H9 (cell line): ENCODE measurements at regions not wholly inside any gene's neighbourhood (a gene's known extent, or its start where the extent isn't known, plus 50 kb on each side); places are given as distances from the start of the nearest gene placed in this dataset.

ENCODE experiments used
- DNase-seq: peaks from one replicate; pipeline ENCODE4 v3.0.0-alpha.2; 2017
- H2AFZ ChIP-seq: one replicate; pipeline ENCODE4 v1.6.1; 2013; ENCODE audit warnings: mild to moderate bottlenecking, low read length, control low read depth, moderate library complexity
- H2AK5ac ChIP-seq: 2 replicates; pipeline ENCODE4 v1.6.1; 2013; ENCODE audit warnings: low read length, control low read depth, mixed read lengths; ENCODE audit not compliant: insufficient read length
- H2BK120ac ChIP-seq: one replicate; pipeline ENCODE4 v1.6.1; 2013; ENCODE audit warnings: low read depth, mild to moderate bottlenecking, low read length, control low read depth, inconsistent platforms; ENCODE audit not compliant: poor library complexity, severe bottlenecking
- H2BK12ac ChIP-seq: 2 replicates; pipeline ENCODE4 v1.6.1; 2013; ENCODE audit warnings: low read length, control low read depth, mixed read lengths, low read depth; ENCODE audit not compliant: insufficient read length
- H2BK15ac ChIP-seq: 2 replicates; pipeline ENCODE4 v1.6.1; 2013; ENCODE audit warnings: low read depth, low read length, control low read depth
- H2BK20ac ChIP-seq: one replicate; pipeline ENCODE4 v1.6.1; 2013; ENCODE audit warnings: low read depth, mild to moderate bottlenecking, low read length, control low read depth, inconsistent platforms; ENCODE audit not compliant: poor library complexity, severe bottlenecking
- H2BK5ac ChIP-seq: 2 replicates; pipeline ENCODE4 v1.6.1; 2013; ENCODE audit warnings: low read length, control low read depth, mixed read lengths; ENCODE audit not compliant: insufficient read length
- H3K14ac ChIP-seq: 2 replicates; pipeline ENCODE4 v1.6.1; 2013; ENCODE audit warnings: low read length, control low read depth; ENCODE audit not compliant: insufficient read depth
- H3K18ac ChIP-seq: 2 replicates; pipeline ENCODE4 v1.6.1; 2013; ENCODE audit warnings: low read depth, mild to moderate bottlenecking, mixed read lengths, low read length, control low read depth; ENCODE audit not compliant: insufficient read length
- H3K23ac ChIP-seq: 2 replicates; pipeline ENCODE4 v1.6.1; 2013; ENCODE audit warnings: low read length, control low read depth, mixed read lengths, low read depth; ENCODE audit not compliant: insufficient read length
- H3K23me2 ChIP-seq: 2 replicates; pipeline ENCODE4 v1.6.1; 2013; ENCODE audit warnings: low read depth, mild to moderate bottlenecking, mixed read lengths, low read length, control low read depth; ENCODE audit not compliant: insufficient read length, poor library complexity, severe bottlenecking
- H3K27ac ChIP-seq: 2 replicates; pipeline ENCODE4 v1.5.1; 2013; ENCODE audit warnings: low read length, control low read depth, mixed read lengths, low read depth; ENCODE audit not compliant: insufficient read length
- H3K27me3 ChIP-seq: 2 replicates; pipeline ENCODE4 v1.6.1; 2013; ENCODE audit warnings: low read length, control low read depth, inconsistent platforms; ENCODE audit not compliant: insufficient read depth
- H3K4ac ChIP-seq: 2 replicates; pipeline ENCODE4 v1.6.1; 2013; ENCODE audit warnings: low read depth, mild to moderate bottlenecking, control low read depth, inconsistent platforms, low read length, moderate library complexity
- H3K4me1 ChIP-seq: 2 replicates; pipeline ENCODE4 v1.6.1; 2013; ENCODE audit warnings: low read length, control low read depth, inconsistent platforms; ENCODE audit not compliant: insufficient read depth
- H3K4me2 ChIP-seq: 2 replicates; pipeline ENCODE4 v1.6.1; 2013; ENCODE audit warnings: low read length, control low read depth, mixed read lengths; ENCODE audit not compliant: insufficient read length, insufficient read depth
- H3K56ac ChIP-seq: 2 replicates; pipeline ENCODE4 v1.6.1; 2013; ENCODE audit warnings: low read depth, mild to moderate bottlenecking, mixed read lengths, low read length, control low read depth; ENCODE audit not compliant: insufficient read length
- H3K79me1 ChIP-seq: 2 replicates; pipeline ENCODE4 v1.6.1; 2013; ENCODE audit warnings: low read depth, mild to moderate bottlenecking, moderate library complexity, low read length, control low read depth, inconsistent platforms; ENCODE audit not compliant: insufficient read depth, poor library complexity, severe bottlenecking
- H3K79me2 ChIP-seq: 2 replicates; pipeline ENCODE4 v1.6.1; 2013; ENCODE audit warnings: low read length, control low read depth, inconsistent platforms; ENCODE audit not compliant: insufficient read depth
- H3K9ac ChIP-seq: 2 replicates; pipeline ENCODE4 v1.6.1; 2013; ENCODE audit warnings: low read length, control low read depth, mixed read lengths; ENCODE audit not compliant: insufficient read length; ENCODE audit errors: extremely low read depth
- H3K9me3 ChIP-seq: one replicate; pipeline ENCODE4 v1.6.1; 2013; ENCODE audit warnings: low read depth, low read length, inconsistent platforms; ENCODE audit not compliant: control insufficient read depth
- H3T11ph ChIP-seq: one replicate; pipeline ENCODE4 v1.6.1; 2013; ENCODE audit warnings: mild to moderate bottlenecking, low read length, control low read depth, inconsistent platforms
- H4K20me1 ChIP-seq: one replicate; pipeline ENCODE4 v1.6.1; 2013; ENCODE audit not compliant: control insufficient read depth, insufficient read length, insufficient read depth
- H4K5ac ChIP-seq: 2 replicates; pipeline ENCODE4 v1.6.1; 2013; ENCODE audit warnings: low read depth, mild to moderate bottlenecking, mixed read lengths, low read length, control low read depth; ENCODE audit not compliant: insufficient read length
- H4K8ac ChIP-seq: replicated peaks from 2 replicates; pipeline ENCODE4 v1.6.1; 2013; ENCODE audit warnings: low read length, control low read depth, mixed read lengths, low read depth; ENCODE audit not compliant: insufficient read length
- H4K91ac ChIP-seq: 2 replicates; pipeline ENCODE4 v1.6.1; 2013; ENCODE audit warnings: low read depth, mild to moderate bottlenecking, moderate library complexity, mixed read lengths, low read length, control low read depth; ENCODE audit not compliant: insufficient read length
- H3K27ac Mint-ChIP-seq, 3 experiments: 2 replicates in 2 of 3; 3 replicates in 1 of 3; pipeline ENCODE4 v1.8.0; 2020 to 2021; ENCODE audit warnings: mixed read lengths in 3 of 3, mild to moderate bottlenecking in 1 of 3, moderate library complexity in 1 of 3
- H3K27me3 Mint-ChIP-seq: 2 replicates; pipeline ENCODE4 v1.8.0; 2021; ENCODE audit warnings: low read depth, mild to moderate bottlenecking, moderate library complexity, mixed read lengths
- H3K36me3 Mint-ChIP-seq, 3 experiments: 2 replicates in 2 of 3; 3 replicates in 1 of 3; pipeline ENCODE4 v1.8.0; 2020 to 2021; ENCODE audit warnings: low read depth in 3 of 3, mixed read lengths in 3 of 3; ENCODE audit not compliant: insufficient read depth in 1 of 3
- H3K4me1 Mint-ChIP-seq, 2 experiments: 2 replicates each; pipeline ENCODE4 v1.8.0; 2020; ENCODE audit warnings: mixed read lengths in 2 of 2
- H3K4me3 Mint-ChIP-seq, 2 experiments: 2 replicates in 1 of 2; 3 replicates in 1 of 2; pipeline ENCODE4 v1.8.0; 2020 to 2021; ENCODE audit warnings: mild to moderate bottlenecking in 2 of 2, mixed read lengths in 2 of 2, moderate library complexity in 1 of 2
- H3K9me3 Mint-ChIP-seq, 2 experiments: 2 replicates in 1 of 2; 3 replicates in 1 of 2; pipeline ENCODE4 v1.8.0; 2020; ENCODE audit warnings: mild to moderate bottlenecking in 2 of 2, mixed read lengths in 2 of 2, moderate library complexity in 1 of 2
- CTCF ChIP-seq: fragments of 200-600 bp; sonication (generic); conservative IDR thresholded peaks from 3 replicates; pipeline ENCODE4 v1.8.0; 2021; ENCODE audit warnings: antibody characterized with exemption, mild to moderate bottlenecking
- WGBS: extraction: QIAGEN DNeasy Blood & Tissue Kit; methylation state at CpG from one replicate; pipeline ENCODE4 v1.1.7; 2013; ENCODE audit warnings: missing lambda C conversion rate, low lambda C conversion rate, mixed read lengths; ENCODE audit not compliant: insufficient read length; ENCODE audit errors: extremely low coverage; 5-methylcytosine and 5-hydroxymethylcytosine counted together

- Histone ChIP-seq H3K4ac (no peak overlapping the region), H3T11ph (no peak overlapping the region), H3K56ac (no peak overlapping the region), H3K18ac (no peak overlapping the region), H3K79me2 (no peaks in the 10 kb centered on the region), H2BK5ac (no peak overlapping the region), H3K27ac (no peak overlapping the region), H4K8ac (no peak overlapping the region), H2BK15ac (no peak overlapping the region), H3K79me1 (no peaks in the 10 kb centered on the region), H4K5ac (no peak overlapping the region), H3K4me1 (peaks cover 6% of the 10 kb centered on the region; the same call in 1 of the 2 replicates), H4K20me1 (no peaks in the 10 kb centered on the region), H3K9me3 (no peaks in the 10 kb centered on the region), H2AFZ (no peak overlapping the region), H3K23me2 (no peaks in the 10 kb centered on the region), H3K23ac (no peak overlapping the region), H3K4me2 (no peak overlapping the region), H3K27me3 (no peaks in the 10 kb centered on the region), H2AK5ac (no peak overlapping the region), H3K14ac (no peak overlapping the region), H2BK120ac (no peak overlapping the region), H3K9ac (no peak overlapping the region), H2BK12ac (no peak overlapping the region), H2BK20ac (no peak overlapping the region), H4K91ac (no peak overlapping the region)
- Mint-ChIP-seq H3K36me3 (no peaks in the 10 kb centered on the region; a peak in 1 of 7 replicates), H3K4me3 (no peak overlapping the region), H3K4me1 (peaks cover 21 to 29% of the 10 kb centered on the region in 2 experiments), H3K27me3 (no peaks in the 10 kb centered on the region), H3K27ac (no peak overlapping the region), H3K9me3 (no peaks in the 10 kb centered on the region)
- no peak for DNase-seq
- no CpG with 5 or more reads among the region's 6 CpGs for WGBS
- no peak for TF ChIP-seq CTCF
Observed at GRCh38 chr1:229196404-229197264, 74.3 kb upstream of the RAB4A start.
